Liver (tissue), 8 donors: ENCODE measurements at regions not wholly inside any gene's neighbourhood (a gene's known extent, or its start where the extent isn't known, plus 50 kb on each side); places are given as distances from the start of the nearest gene placed in this dataset.

Source experiments
- DNase-seq: peaks from one replicate; pipeline ENCODE4 v3.0.0-alpha.2; 2017; ENCODE audit warnings: low spot score
- H3K27ac ChIP-seq, 2 donors: one replicate each; pipeline ENCODE4 v1.7.0; 2013; ENCODE audit warnings: inconsistent platforms in 2 of 2, low read length in 2 of 2, control low read depth in 1 of 2, low read depth in 1 of 2, mild to moderate bottlenecking in 1 of 2
- H3K27me3 ChIP-seq, 4 donors: one replicate each; pipeline versions ENCODE4 v1.6.1 to v1.7.0; 2013; ENCODE audit warnings: low read length in 3 of 4, inconsistent platforms in 1 of 4, mild to moderate bottlenecking in 1 of 4, moderate library complexity in 1 of 4; ENCODE audit not compliant: control insufficient read depth in 4 of 4, insufficient read depth in 4 of 4
- H3K36me3 ChIP-seq, 4 donors: one replicate each; pipeline versions ENCODE4 v1.6.1 to v1.7.0; 2013; ENCODE audit warnings: low read length in 3 of 4, mild to moderate bottlenecking in 3 of 4, low read depth in 1 of 4, moderate library complexity in 1 of 4; ENCODE audit not compliant: control insufficient read depth in 4 of 4, insufficient read depth in 3 of 4
- H3K4me1 ChIP-seq, 4 donors: one replicate each; pipeline versions ENCODE4 v1.6.1 to v1.7.0; 2013; ENCODE audit warnings: low read length in 3 of 4, mild to moderate bottlenecking in 3 of 4, moderate library complexity in 1 of 4; ENCODE audit not compliant: control insufficient read depth in 4 of 4, insufficient read depth in 4 of 4
- H3K4me3 ChIP-seq, 3 donors: one replicate each; pipeline versions ENCODE4 v1.6.1 to v1.7.0; 2013; ENCODE audit warnings: low read length in 3 of 3, control low read depth in 1 of 3, low read depth in 1 of 3, mild to moderate bottlenecking in 1 of 3
- H3K9ac ChIP-seq, 2 donors: one replicate each; pipeline ENCODE4 v1.7.0; 2013; ENCODE audit warnings: low read length in 2 of 2, mild to moderate bottlenecking in 2 of 2, moderate library complexity in 2 of 2, control low read depth in 1 of 2, low read depth in 1 of 2
- H3K9me3 ChIP-seq, 4 donors: one replicate each; pipeline versions ENCODE4 v1.6.1 to v1.7.0; 2013; ENCODE audit warnings: low read length in 3 of 4; ENCODE audit not compliant: control insufficient read depth in 4 of 4
- CTCF ChIP-seq: fragments of 150-350 bp; IDR thresholded peaks from 2 replicates; pipeline ENCODE4 v1.5.1; 2017; ENCODE audit warnings: improper control_type of control experiment, low read depth, low read length; ENCODE audit not compliant: missing input control
- EGR1 ChIP-seq, 2 donors: IDR thresholded peaks; 2 replicates each; pipeline ENCODE4 v1.6.1; 2016 to 2018; ENCODE audit warnings: antibody characterized with exemption in 2 of 2, low read depth in 2 of 2
- FOXA1 ChIP-seq: IDR thresholded peaks from 2 replicates; pipeline ENCODE4 v1.6.1; 2016; ENCODE audit warnings: antibody characterized with exemption
- FOXA2 ChIP-seq: IDR thresholded peaks from 2 replicates; pipeline ENCODE4 v1.6.1; 2016; ENCODE audit warnings: antibody characterized with exemption
- MAX ChIP-seq: IDR thresholded peaks from 2 replicates; pipeline ENCODE4 v1.6.1; 2016; ENCODE audit warnings: antibody characterized with exemption
- RAD21 ChIP-seq, 2 donors: IDR thresholded peaks; 2 replicates each; pipeline ENCODE4 v1.6.1; 2016; ENCODE audit warnings: antibody characterized with exemption in 2 of 2, mild to moderate bottlenecking in 2 of 2
- SP1 ChIP-seq: IDR thresholded peaks from 2 replicates; pipeline ENCODE4 v1.6.1; 2018; ENCODE audit warnings: antibody characterized with exemption, mild to moderate bottlenecking
- YY1 ChIP-seq: IDR thresholded peaks from 2 replicates; pipeline ENCODE4 v1.6.1; 2016; ENCODE audit warnings: antibody characterized with exemption, mild to moderate bottlenecking
- WGBS: extraction: QIAGEN DNeasy Blood & Tissue Kit; methylation state at CpG from one replicate; pipeline ENCODE4 v1.1.7; 2013; 5-methylcytosine and 5-hydroxymethylcytosine counted together
- donor health status: healthy.
- donor health status: healthy.
- donor health status: healthy.
- donor health status: healthy.
- donor health status: healthy.

GRCh38 chr7:125358551-125359167 is 429.0 kb upstream of the POT1 start:
- Histone ChIP-seq H3K9ac (no peak overlapping the region), H3K27ac (no peak overlapping the region), H3K36me3 (no peaks in the 10 kb centered on the region), H3K27me3 (no peaks in the 10 kb centered on the region), H3K4me3 (no peak overlapping the region), H3K9me3 (no peaks in the 10 kb centered on the region), H3K4me1 (no peaks in the 10 kb centered on the region)
- no peak for DNase-seq
- no peak for TF ChIP-seq MAX
- TF ChIP-seq SP1, result no peak
- TF ChIP-seq RAD21 (IDR thresholded peaks at IDR 0.05), result no peak
- no peak for TF ChIP-seq FOXA1
- TF ChIP-seq FOXA2, result no peak
- no peak for TF ChIP-seq CTCF
- WGBS, result 50% methylated on average over 3 of the region's 3 CpGs

- no peaks in the 10 kb centered on the region for H3K4me1 ChIP-seq
- no peak for DNase-seq
- 49% methylated on average over 1 of the region's 1 CpG for WGBS
Observed at GRCh38 chr7:125357676-125358455, 428.2 kb upstream of the POT1 start.

GRCh38 chr7:125355899-125356298 is 426.3 kb upstream of the POT1 start:
- Histone ChIP-seq H3K4me3 (no peak overlapping the region), H3K9me3 (no peaks in the 10 kb centered on the region), H3K36me3 (no peaks in the 10 kb centered on the region), H3K4me1 (no peaks in the 10 kb centered on the region), H3K9ac (no peak overlapping the region), H3K27me3 (no peaks in the 10 kb centered on the region), H3K27ac (no peak overlapping the region)
- TF ChIP-seq YY1 (no peak), MAX (no peak)
- 49% methylated on average over 6 of the region's 6 CpGs for WGBS
- DNase-seq, result no peak

More at GRCh38 chr7:125357676-125358455, 428.2 kb upstream of the POT1 start:
- Histone ChIP-seq H3K36me3 (no peaks in the 10 kb centered on the region), H3K9ac (no peak overlapping the region), H3K27me3 (no peaks in the 10 kb centered on the region), H3K4me3 (no peak overlapping the region), H3K27ac (no peak overlapping the region), H3K9me3 (no peaks in the 10 kb centered on the region)
- TF ChIP-seq EGR1 (IDR thresholded peaks at IDR 0.05; ENCODE audit: low read depth in 2 of 2), result no peak
- no peak for TF ChIP-seq CTCF
